Suprapubic skin (tissue), 4 donors: ENCODE measurements at regions not wholly inside any gene's neighbourhood (a gene's known extent, or its start where the extent isn't known, plus 50 kb on each side); places are given as distances from the start of the nearest gene placed in this dataset.

Experiments used
- CTCF ChIP-seq, 2 donors: fragments of 200-600 bp in 1 of 2; fragments of 450-650 bp in 1 of 2; sonication (generic) in 1 of 2; IDR thresholded peaks; one replicate each; pipeline ENCODE4 v1.5.1; 2016 to 2019; ENCODE audit warnings: antibody characterized with exemption in 2 of 2, mild to moderate bottlenecking in 1 of 2, moderate library complexity in 1 of 2
- EP300 ChIP-seq: sonication (generic); formaldehyde crosslinking; IDR thresholded peaks from one replicate; pipeline ENCODE4 v1.6.1; 2017; ENCODE audit warnings: antibody characterized with exemption
- POLR2A ChIP-seq, 2 donors: fragments of 450-650 bp; IDR thresholded peaks; one replicate each; pipeline ENCODE4 v1.6.1; 2017; ENCODE audit warnings: antibody characterized with exemption in 2 of 2, mild to moderate bottlenecking in 2 of 2, moderate library complexity in 2 of 2
- POLR2AphosphoS5 ChIP-seq, 3 donors: sonication (generic); formaldehyde crosslinking; IDR thresholded peaks; one replicate each; pipeline ENCODE4 v1.6.1; 2017; ENCODE audit warnings: antibody characterized with exemption in 3 of 3

- no peak for TF ChIP-seq EP300
- TF ChIP-seq POLR2AphosphoS5 (IDR thresholded peaks at IDR 0.05), result no peak
- TF ChIP-seq POLR2A (IDR thresholded peaks at IDR 0.05), result no peak
- no peak for TF ChIP-seq CTCF (IDR thresholded peaks at IDR 0.05)
Observed at GRCh38 chr18:2414235-2414634, 157.1 kb downstream of the METTL4 start.
